IMR-90 (cell line): ENCODE measurements at regions not wholly inside any gene's neighbourhood (a gene's known extent, or its start where the extent isn't known, plus 50 kb on each side); places are given as distances from the start of the nearest gene placed in this dataset.

Experiments used
- ATAC-seq: fragments of 200-7000 bp; cut with Tn5 transposase; 2 replicates; pipeline ENCODE4 v1.9.1; 2020; ENCODE audit warnings: low read depth, mild to moderate bottlenecking, moderate library complexity
- BruUV-seq: library from RNA; stranded (reverse); fragments of 400-500 nt; replicated peaks from 2 replicates; lab custom pipeline; 2021; lab: Mats Ljungman, UMichigan
- CTCF ChIA-PET: fragments of 300-600 bp; formaldehyde crosslinking; extraction: SDS; loops from one replicate; lab custom pipeline; 2021; ENCODE audit warnings: antibody characterized with exemption; lab: Yijun Ruan, JAX
- POLR2A ChIA-PET: fragments of 300-600 bp; sonication (Branson Sonifier 250); formaldehyde crosslinking; loops from one replicate; lab custom pipeline; 2022; ENCODE audit warnings: antibody characterized with exemption; ENCODE audit not compliant: unreplicated experiment; lab: Charles Lee
- DNase-seq: peaks from one replicate; pipeline ENCODE4 v3.0.0; 2013
- H2AFZ ChIP-seq: replicated peaks from 2 replicates; pipeline ENCODE3; 2013; ENCODE audit warnings: low read length, mild to moderate bottlenecking; ENCODE audit not compliant: poor library complexity
- H2AK5ac ChIP-seq: 2 replicates; pipeline ENCODE4 v1.6.1; 2013; ENCODE audit warnings: low read depth, low read length, inconsistent platforms
- H2AK9ac ChIP-seq: replicated peaks from 2 replicates; pipeline ENCODE3; 2013; ENCODE audit warnings: mild to moderate bottlenecking, low read depth, low read length, moderate library complexity; ENCODE audit not compliant: poor library complexity
- H2BK120ac ChIP-seq: 2 replicates; pipeline ENCODE4 v1.6.1; 2013; ENCODE audit warnings: low read depth, low read length, inconsistent platforms
- H2BK15ac ChIP-seq: 3 replicates; pipeline ENCODE4 v1.6.1; 2013; ENCODE audit warnings: low read depth, low read length, inconsistent platforms
- H2BK20ac ChIP-seq: 2 replicates; pipeline ENCODE4 v1.6.1; 2013; ENCODE audit warnings: low read depth, mild to moderate bottlenecking, inconsistent platforms, low read length, moderate library complexity
- H2BK5ac ChIP-seq: 2 replicates; pipeline ENCODE4 v1.6.1; 2013; ENCODE audit warnings: mild to moderate bottlenecking, low read depth, low read length, inconsistent platforms; ENCODE audit not compliant: poor library complexity, severe bottlenecking
- H3K14ac ChIP-seq: replicated peaks from 2 replicates; pipeline ENCODE4 v1.6.1; 2013; ENCODE audit warnings: low read depth, low read length, inconsistent platforms
- H3K18ac ChIP-seq: 2 replicates; pipeline ENCODE4 v1.6.1; 2013; ENCODE audit warnings: low read depth, low read length, control low read depth
- H3K23ac ChIP-seq: 2 replicates; pipeline ENCODE4 v1.6.1; 2013; ENCODE audit warnings: low read depth, low read length, inconsistent platforms
- H3K27ac ChIP-seq: 2 replicates; pipeline ENCODE4 v1.5.1; 2013; ENCODE audit warnings: mild to moderate bottlenecking, control low read depth, low read length; ENCODE audit not compliant: insufficient read depth
- H3K27me3 ChIP-seq: 2 replicates; pipeline ENCODE4 v1.6.1; 2013; ENCODE audit warnings: low read length; ENCODE audit not compliant: control insufficient read depth, insufficient read depth
- H3K36me3 ChIP-seq: 2 replicates; pipeline ENCODE4 v1.6.1; 2013; ENCODE audit warnings: low read length, mixed read lengths; ENCODE audit not compliant: control insufficient read depth, insufficient read depth
- H3K4ac ChIP-seq: 2 replicates; pipeline ENCODE4 v1.6.1; 2013; ENCODE audit warnings: low read depth, low read length, inconsistent platforms
- H3K4me1 ChIP-seq: 2 replicates; pipeline ENCODE4 v1.6.1; 2013; ENCODE audit warnings: low read length, mixed read lengths; ENCODE audit not compliant: control insufficient read depth, insufficient read depth
- H3K4me2 ChIP-seq: 2 replicates; pipeline ENCODE4 v1.6.1; 2013; ENCODE audit warnings: low read depth, mild to moderate bottlenecking, control low read depth, low read length, moderate library complexity
- H3K4me3 ChIP-seq: 2 replicates; pipeline ENCODE4 v1.5.1; 2013; ENCODE audit warnings: low read depth, mild to moderate bottlenecking, control low read depth, low read length, moderate library complexity; ENCODE audit not compliant: insufficient read depth
- H3K56ac ChIP-seq: 2 replicates; pipeline ENCODE4 v1.6.1; 2013; ENCODE audit warnings: low read length, inconsistent platforms; ENCODE audit not compliant: insufficient read depth; ENCODE audit errors: extremely low read depth
- H3K79me1 ChIP-seq, 2 experiments: 2 replicates each; pipeline ENCODE4 v1.6.1; 2013; ENCODE audit warnings: low read length in 2 of 2, inconsistent platforms in 1 of 2, low read depth in 1 of 2
- H3K9ac ChIP-seq: 2 replicates; pipeline ENCODE4 v1.6.1; 2013; ENCODE audit warnings: low read depth, low read length, control low read depth
- H3K9me1 ChIP-seq: 2 replicates; pipeline ENCODE4 v1.6.1; 2013; ENCODE audit warnings: low read length, inconsistent platforms; ENCODE audit not compliant: insufficient read depth
- H3K9me3 ChIP-seq: 2 replicates; pipeline ENCODE4 v1.6.1; 2013; ENCODE audit warnings: low read length; ENCODE audit not compliant: control insufficient read depth, insufficient read depth
- H4K20me1 ChIP-seq: 2 replicates; pipeline ENCODE4 v1.6.1; 2013; ENCODE audit warnings: low read length, inconsistent platforms; ENCODE audit not compliant: insufficient read depth
- H4K5ac ChIP-seq: 2 replicates; pipeline ENCODE4 v1.6.1; 2013; ENCODE audit warnings: mild to moderate bottlenecking, low read depth, low read length, control low read depth
- H4K8ac ChIP-seq, 2 experiments: 2 replicates each; pipeline ENCODE4 v1.6.1; 2013; ENCODE audit warnings: low read depth in 2 of 2, low read length in 2 of 2, control low read depth in 1 of 2, inconsistent platforms in 1 of 2
- H4K91ac ChIP-seq: 2 replicates; pipeline ENCODE4 v1.6.1; 2013; ENCODE audit warnings: low read depth, low read length, inconsistent platforms; ENCODE audit not compliant: insufficient read depth
- FOS ChIP-seq: fragments of 150-350 bp; IDR thresholded peaks from 2 replicates; pipeline ENCODE4 v1.6.1; 2016; ENCODE audit warnings: low read depth, low read length
- MXI1 ChIP-seq: IDR thresholded peaks from 2 replicates; pipeline ENCODE4 v1.6.1; 2012; ENCODE audit warnings: low read depth, mild to moderate bottlenecking, low read length, moderate library complexity, borderline replicate concordance
- RCOR1 ChIP-seq: IDR thresholded peaks from 2 replicates; pipeline ENCODE4 v1.6.1; 2012; ENCODE audit warnings: mild to moderate bottlenecking, low read length, improper control_type of control experiment; ENCODE audit not compliant: insufficient replicate concordance
- SMC3 ChIP-seq: fragments of 150-350 bp; IDR thresholded peaks from 2 replicates; pipeline ENCODE4 v1.6.1; 2016; ENCODE audit warnings: low read depth, mild to moderate bottlenecking, antibody characterized with exemption, low read length, moderate library complexity
- WGBS, 2 experiments: methylation state at CpG; one replicate each; pipeline versions ENCODE4 v1.1.5 to v1.1.7; 2013; ENCODE audit warnings: missing lambda C conversion rate in 2 of 2; ENCODE audit not compliant: insufficient read length in 1 of 2; ENCODE audit errors: extremely low coverage in 2 of 2; 5-methylcytosine and 5-hydroxymethylcytosine counted together
- dilution Hi-C: fragments of 300-500 bp; cut with HindIII; formaldehyde crosslinking; loops from one replicate; pipeline ENCODE4 v1.14.3; 2018; ENCODE audit warnings: low sequenced_read_pairs; ENCODE audit not compliant: unreplicated experiment
- in situ Hi-C: fragments of 300-500 bp; cut with MboI; formaldehyde crosslinking; loops from 3 replicates; pipeline ENCODE4 v1.14.3; 2019; ENCODE audit warnings: low sequenced_read_pairs, inconsistent platforms, mixed read lengths
- intact Hi-C: fragments of 100-400 bp; cut with micrococcal nuclease; formaldehyde crosslinking; loops from 2 replicates; pipeline ENCODE4 v1.10.0; 2022
- TF ChIP-seq, protein P1 (sequence below): fragments of 150-350 bp; IDR thresholded peaks from 2 replicates; pipeline ENCODE4 v1.6.1; 2016; ENCODE audit warnings: low read depth, mild to moderate bottlenecking, low read length, moderate library complexity, borderline replicate concordance
- TF ChIP-seq, protein P2 (sequence below): fragments of 150-350 bp; IDR thresholded peaks from 2 replicates; pipeline ENCODE4 v1.6.1; 2017; ENCODE audit warnings: mild to moderate bottlenecking, antibody characterized with exemption, low read length, low read depth

DNA sequence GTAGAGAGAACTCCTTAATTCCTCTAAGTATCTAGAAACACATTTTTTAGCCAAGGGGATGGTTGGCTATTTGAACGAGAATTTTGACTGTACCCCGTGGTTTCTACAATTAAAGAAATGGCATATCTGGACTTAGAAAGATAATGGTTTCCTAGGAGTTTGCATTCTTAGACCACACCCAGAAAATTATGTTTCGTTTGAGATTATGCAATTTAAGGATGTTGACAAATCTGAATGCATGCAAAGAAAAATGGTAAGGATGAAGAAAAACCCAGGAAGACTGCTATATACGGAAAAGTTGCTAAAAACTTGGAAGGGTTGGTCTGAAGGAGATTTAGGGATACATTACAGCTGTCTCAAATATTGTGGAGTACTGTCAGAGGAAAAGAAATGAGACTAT lies 538.5 kb upstream of the WWC1 start:
- Histone ChIP-seq H3K79me1 (no peaks in the 10 kb centered on the region), H3K9ac (no peak overlapping the region), H2AK9ac (no peak overlapping the region), H3K4me2 (no peak overlapping the region), H3K27ac (no peak overlapping the region), H2AFZ (no peak overlapping the region), H2BK20ac (no peak overlapping the region), H3K9me1 (no peaks in the 10 kb centered on the region), H4K8ac (no peak overlapping the region), H2BK15ac (no peak overlapping the region), H4K5ac (no peak overlapping the region), H2BK5ac (no peak overlapping the region), H3K36me3 (no peaks in the 10 kb centered on the region), H3K27me3 (peaks cover 1% of the 10 kb centered on the region; the same call in 1 of the 2 replicates), H3K23ac (no peak overlapping the region), H3K4me1 (no peaks in the 10 kb centered on the region; the same call in 1 of the 2 replicates), H3K18ac (no peak overlapping the region), H2AK5ac (no peak overlapping the region), H3K56ac (no peak overlapping the region), H3K14ac (no peak overlapping the region), H3K4me3 (no peak overlapping the region), H4K20me1 (no peaks in the 10 kb centered on the region), H4K91ac (no peak overlapping the region), H3K4ac (no peak overlapping the region), H2BK120ac (no peak overlapping the region), H3K9me3 (no peaks in the 10 kb centered on the region)
- no peak for TF ChIP-seq MXI1
- no peak for TF ChIP-seq SMC3
- TF ChIP-seq, protein P1, sequence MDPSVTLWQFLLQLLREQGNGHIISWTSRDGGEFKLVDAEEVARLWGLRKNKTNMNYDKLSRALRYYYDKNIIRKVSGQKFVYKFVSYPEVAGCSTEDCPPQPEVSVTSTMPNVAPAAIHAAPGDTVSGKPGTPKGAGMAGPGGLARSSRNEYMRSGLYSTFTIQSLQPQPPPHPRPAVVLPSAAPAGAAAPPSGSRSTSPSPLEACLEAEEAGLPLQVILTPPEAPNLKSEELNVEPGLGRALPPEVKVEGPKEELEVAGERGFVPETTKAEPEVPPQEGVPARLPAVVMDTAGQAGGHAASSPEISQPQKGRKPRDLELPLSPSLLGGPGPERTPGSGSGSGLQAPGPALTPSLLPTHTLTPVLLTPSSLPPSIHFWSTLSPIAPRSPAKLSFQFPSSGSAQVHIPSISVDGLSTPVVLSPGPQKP = no peak
- TF ChIP-seq, protein P2, sequence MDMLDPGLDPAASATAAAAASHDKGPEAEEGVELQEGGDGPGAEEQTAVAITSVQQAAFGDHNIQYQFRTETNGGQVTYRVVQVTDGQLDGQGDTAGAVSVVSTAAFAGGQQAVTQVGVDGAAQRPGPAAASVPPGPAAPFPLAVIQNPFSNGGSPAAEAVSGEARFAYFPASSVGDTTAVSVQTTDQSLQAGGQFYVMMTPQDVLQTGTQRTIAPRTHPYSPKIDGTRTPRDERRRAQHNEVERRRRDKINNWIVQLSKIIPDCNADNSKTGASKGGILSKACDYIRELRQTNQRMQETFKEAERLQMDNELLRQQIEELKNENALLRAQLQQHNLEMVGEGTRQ = no peak
- no peak for TF ChIP-seq RCOR1
- TF ChIP-seq FOS = no peak
- ChIA-PET CTCF (no interaction called here), POLR2A (no interaction called here)
- WGBS, 2 experiments = 83% methylated on average over 1 of the region's 4 CpGs; no CpG with 5 or more reads in 1 of the 2 experiments
- in situ Hi-C loops (no loop called here), intact Hi-C loops (no loop called here), dilution Hi-C loops (no loop called here)
- no peak for DNase-seq
- ATAC-seq = no peak
- BruUV-seq = no TSS peak
